ENCODE measurements at regions not wholly inside any gene's neighbourhood (a gene's known extent, or its start where the extent isn't known, plus 50 kb on each side); places are given as distances from the start of the nearest gene placed in this dataset.
"Not testable (repeated sequence)": the region's sequence is repeated elsewhere in the genome, so short reads cannot be mapped to it uniquely, and the experiment has no call there.

DNA sequence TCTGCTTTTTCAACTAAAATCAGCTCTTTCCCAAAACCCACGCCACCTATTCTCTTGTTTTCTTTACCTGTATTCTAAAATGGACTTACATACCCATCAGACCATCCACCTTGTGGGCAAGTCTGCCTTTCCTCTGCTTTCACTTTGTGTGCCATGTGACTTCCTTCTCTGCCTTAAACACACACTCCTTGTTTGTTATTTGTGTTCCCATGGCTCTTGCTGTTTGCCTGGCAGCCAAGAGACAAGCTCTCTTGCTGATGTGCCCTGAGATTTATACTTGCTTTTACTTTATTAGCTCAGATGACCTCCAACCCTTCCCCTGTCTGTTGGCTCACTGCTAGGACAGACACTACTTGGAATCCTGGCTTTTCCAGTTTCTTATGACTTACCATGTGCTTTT is 309.7 kb upstream of the LRRTM4 start:
- in situ Hi-C loops (cut with HindIII; ENCODE audit: low sequenced_read_pairs): no loop called here

- in situ Hi-C loops (cut with HindIII; ENCODE audit: low sequenced_read_pairs): no loop called here
Observed at GRCh38 chr2:77834360-77835002, 312.3 kb upstream of the LRRTM4 start.

- in situ Hi-C loops (cut with HindIII; ENCODE audit: low sequenced_read_pairs): no loop called here
Observed at GRCh38 chr2:77838441-77838840, 316.3 kb upstream of the LRRTM4 start.

- in situ Hi-C loops (cut with HindIII; ENCODE audit: low sequenced_read_pairs): no loop called here
Observed at GRCh38 chr2:77839102-77839501, 316.9 kb upstream of the LRRTM4 start.

- in situ Hi-C loops (cut with HindIII; ENCODE audit: low sequenced_read_pairs): no loop called here
Observed at GRCh38 chr2:77862120-77862519, 339.9 kb upstream of the LRRTM4 start.

- in situ Hi-C loops (cut with HindIII; ENCODE audit: low sequenced_read_pairs): no loop called here
Observed at GRCh38 chr2:77864426-77864825, 342.2 kb upstream of the LRRTM4 start.

DNA sequence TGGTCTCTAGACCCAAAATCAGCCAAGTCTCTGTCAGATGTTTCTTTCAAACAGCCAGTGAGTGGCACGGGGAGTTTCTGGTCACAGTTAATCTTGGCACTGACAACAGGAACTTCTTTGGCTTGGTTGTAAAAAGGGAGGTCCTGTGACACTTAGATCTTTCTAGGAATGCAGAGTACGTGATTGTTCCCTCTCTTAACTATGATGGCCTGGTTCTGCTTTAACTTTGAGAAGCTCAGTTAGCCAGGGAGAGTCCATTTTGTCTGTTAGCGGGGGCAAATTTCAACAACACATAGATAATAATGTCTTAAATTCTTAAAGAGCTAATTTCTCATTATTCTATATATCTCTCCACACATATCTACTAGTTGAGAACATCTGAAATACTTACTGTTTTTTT is 344.5 kb upstream of the LRRTM4 start:
- in situ Hi-C loops (cut with HindIII; ENCODE audit: low sequenced_read_pairs): no loop called here

- in situ Hi-C loops (cut with HindIII; ENCODE audit: low sequenced_read_pairs): no loop called here
Observed at GRCh38 chr2:77867146-77867545, 345.0 kb upstream of the LRRTM4 start.

DNA sequence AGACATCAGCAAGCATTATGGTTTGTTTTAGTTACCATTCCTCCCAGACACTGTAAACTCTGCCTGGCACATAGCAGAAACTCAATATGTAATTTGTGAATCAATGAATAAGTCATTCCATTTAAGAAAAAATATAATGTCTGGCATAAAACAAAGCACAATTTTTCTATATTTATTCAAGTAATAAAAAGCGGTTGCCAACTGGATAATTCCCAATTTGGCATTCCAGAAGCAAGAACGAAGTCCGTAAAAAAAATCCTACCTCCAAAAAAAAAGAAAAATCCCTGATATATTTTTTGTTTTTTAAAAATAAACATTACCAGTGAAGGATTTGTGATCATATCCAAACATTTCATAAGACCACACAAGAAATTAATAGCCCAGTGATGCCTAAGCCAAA is 351.3 kb upstream of the LRRTM4 start:
- in situ Hi-C loops (cut with HindIII; ENCODE audit: low sequenced_read_pairs): no loop called here

DNA sequence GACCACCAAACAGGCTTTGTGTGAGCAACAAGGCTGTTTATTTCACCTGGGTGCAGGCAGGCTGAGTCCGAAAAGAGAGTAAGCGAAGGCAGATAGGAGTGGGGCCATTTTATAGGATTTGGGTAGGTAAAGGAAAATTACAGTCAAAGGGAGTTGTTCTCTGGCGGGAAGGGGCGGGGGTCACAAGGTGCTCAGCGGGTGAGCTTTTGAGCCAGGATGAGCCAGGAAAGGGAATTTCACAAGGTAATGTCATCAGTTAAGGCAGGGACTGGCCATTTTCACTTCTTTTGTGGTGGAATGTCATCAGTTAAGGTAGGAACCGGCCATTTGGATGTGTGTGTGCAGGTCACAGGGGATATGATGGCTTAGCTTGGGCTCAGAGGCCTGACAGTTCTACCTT is 378.0 kb upstream of the LRRTM4 start:
- in situ Hi-C loops (cut with HindIII; ENCODE audit: low sequenced_read_pairs): not testable (repeated sequence)

GRCh38 chr2:77910136-77910535 is 388.0 kb upstream of the LRRTM4 start:
- in situ Hi-C loops (cut with HindIII; ENCODE audit: low sequenced_read_pairs): no loop called here

DNA sequence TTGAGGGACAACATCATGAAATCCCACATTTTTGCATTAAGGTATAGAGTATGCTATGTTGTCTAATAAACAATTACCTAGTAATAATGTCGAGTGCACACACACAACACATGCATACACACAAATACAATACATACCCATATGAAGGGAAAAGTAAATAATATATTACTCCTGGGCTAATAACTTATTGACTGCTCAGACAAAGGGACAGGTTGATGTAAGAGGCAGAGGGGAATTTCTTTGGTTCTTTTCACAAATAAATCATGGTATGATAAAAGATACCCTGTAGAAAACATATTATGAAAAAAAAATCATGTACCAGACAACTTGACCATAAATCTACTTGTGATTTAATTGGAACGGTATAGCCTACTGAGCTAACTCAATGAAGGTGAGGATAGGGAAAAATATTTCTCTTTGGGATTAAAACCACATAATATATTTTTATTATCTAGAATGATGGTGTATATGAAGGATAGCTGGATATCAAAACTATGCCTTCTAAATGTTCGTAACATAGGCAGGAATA is 398.7 kb upstream of the LRRTM4 start:
- in situ Hi-C loops (cut with HindIII; ENCODE audit: low sequenced_read_pairs): no loop called here

DNA sequence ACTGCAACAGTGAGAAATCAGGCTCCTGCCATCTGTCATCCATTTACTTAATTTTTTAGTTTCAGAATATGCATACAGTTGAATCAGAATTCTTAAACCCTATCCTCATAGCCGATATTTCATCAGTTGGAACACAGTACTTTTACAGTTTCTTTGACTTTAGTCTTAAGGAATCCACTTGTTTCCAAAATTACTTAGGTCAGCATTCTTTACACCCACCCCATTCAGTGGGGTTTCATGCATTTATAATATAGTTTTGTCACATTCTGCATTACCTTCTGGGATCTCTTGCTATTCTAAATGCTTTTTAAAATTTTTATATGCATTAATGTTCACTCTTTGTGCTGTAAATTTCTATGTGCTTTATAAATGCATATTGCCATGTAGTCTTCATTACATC is 400.4 kb upstream of the LRRTM4 start:
- in situ Hi-C loops (cut with HindIII; ENCODE audit: low sequenced_read_pairs): no loop called here

- in situ Hi-C loops (cut with HindIII; ENCODE audit: low sequenced_read_pairs): no loop called here
Observed at GRCh38 chr2:77937366-77937765, 415.2 kb upstream of the LRRTM4 start.

GRCh38 chr2:77938462-77938861 is 416.3 kb upstream of the LRRTM4 start:
- in situ Hi-C loops (cut with HindIII; ENCODE audit: low sequenced_read_pairs): no loop called here

- in situ Hi-C loops (cut with HindIII; ENCODE audit: low sequenced_read_pairs): no loop called here
Observed at GRCh38 chr2:77939370-77939769, 417.2 kb upstream of the LRRTM4 start.

DNA sequence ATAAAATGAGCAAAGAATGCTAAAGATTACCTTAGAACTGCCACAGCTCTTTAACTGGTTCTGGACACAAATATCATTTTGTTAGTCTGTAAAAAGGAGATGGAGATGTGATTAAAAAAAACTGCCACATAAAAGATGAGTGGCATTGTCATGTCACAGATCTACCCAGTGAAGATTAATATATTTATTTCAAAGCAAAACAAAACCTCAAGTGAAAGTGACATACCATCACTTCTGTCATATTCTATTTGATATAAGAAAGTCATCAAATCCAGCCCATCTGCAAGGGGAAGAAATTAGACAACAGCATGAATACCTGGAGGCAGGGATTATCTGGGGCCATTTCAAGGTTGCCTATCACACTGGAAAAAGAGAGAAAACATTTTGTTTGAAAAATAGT is 417.6 kb upstream of the LRRTM4 start:
- in situ Hi-C loops (cut with HindIII; ENCODE audit: low sequenced_read_pairs): no loop called here

- in situ Hi-C loops (cut with HindIII; ENCODE audit: low sequenced_read_pairs): no loop called here
Observed at GRCh38 chr2:77954931-77955330, 432.8 kb upstream of the LRRTM4 start.

DNA sequence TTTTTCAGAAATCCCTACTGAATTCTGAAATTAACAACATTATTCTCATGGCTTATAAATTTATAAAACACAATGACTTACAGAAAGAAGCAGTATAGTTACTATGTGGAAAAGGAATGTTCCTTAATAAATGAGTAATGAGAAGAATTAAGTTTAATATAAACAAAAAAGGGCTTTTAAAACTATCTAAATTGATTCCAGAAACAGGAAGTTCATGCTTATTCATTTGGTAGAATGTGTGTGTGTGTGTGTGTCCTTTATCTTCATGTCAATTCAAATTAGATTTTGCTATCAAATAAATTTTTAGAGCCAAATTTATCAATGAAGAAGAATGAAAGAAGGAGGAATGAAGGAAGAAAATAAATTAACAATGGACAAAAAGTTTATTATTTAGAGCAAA is 440.8 kb upstream of the LRRTM4 start:
- in situ Hi-C loops (cut with HindIII; ENCODE audit: low sequenced_read_pairs): no loop called here

GRCh38 chr2:77977471-77978063 is 455.4 kb upstream of the LRRTM4 start:
- in situ Hi-C loops (cut with HindIII; ENCODE audit: low sequenced_read_pairs): no loop called here

DNA sequence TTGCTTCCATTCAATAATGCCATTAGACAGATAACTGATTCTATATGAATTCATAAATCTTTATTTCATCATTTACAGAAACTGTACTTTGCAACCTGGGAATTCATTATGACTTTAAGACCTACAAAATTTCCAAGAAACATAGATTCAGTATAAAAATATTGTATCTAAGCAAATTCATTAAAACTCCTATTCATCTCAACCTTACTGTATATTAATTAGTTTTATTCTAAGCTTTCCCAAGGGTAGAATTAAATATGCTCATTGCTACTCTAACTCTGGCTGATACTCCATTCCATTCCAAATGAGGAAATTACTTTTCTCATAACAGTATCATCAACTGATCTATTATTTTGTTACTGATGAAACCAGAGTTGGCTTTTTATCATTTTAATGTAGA is 473.0 kb upstream of the LRRTM4 start:
- in situ Hi-C loops (cut with HindIII; ENCODE audit: low sequenced_read_pairs): no loop called here

DNA sequence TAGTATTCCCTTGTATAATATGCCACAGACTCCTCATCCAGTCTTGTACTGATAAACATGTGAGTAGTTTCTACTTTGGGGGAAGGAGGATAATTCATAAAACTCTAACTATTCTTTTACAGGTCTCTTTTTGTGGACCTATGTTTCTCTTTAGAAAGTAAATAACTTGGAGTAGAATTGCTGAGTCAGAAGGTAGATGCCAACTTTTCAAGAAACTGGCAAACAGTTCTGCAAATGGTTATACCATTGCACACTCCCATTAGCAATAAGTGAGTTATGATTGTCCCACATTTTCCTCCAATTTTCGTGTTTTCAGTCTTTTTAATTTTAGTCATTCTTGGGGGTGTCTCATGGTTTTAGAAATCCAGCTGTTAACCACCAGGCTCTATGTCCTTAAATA is 477.2 kb upstream of the LRRTM4 start:
- in situ Hi-C loops (cut with HindIII; ENCODE audit: low sequenced_read_pairs): no loop called here

DNA sequence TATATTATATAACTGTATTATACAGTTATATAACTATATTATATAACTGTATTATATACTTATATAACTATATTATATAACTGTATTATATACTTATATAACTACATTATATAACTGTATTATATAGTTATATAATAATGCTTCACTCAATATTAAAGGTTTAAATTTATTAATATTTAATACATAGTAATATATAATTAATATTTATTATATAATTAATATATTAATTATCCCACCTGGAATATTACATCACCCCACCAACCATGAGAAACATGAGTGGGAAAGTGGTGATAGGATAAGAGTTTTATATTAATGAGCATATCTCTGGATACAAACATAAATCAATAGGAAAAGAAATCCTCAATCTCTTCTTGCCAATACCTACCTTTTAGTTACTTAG is 487.1 kb upstream of the LRRTM4 start:
- in situ Hi-C loops (cut with HindIII; ENCODE audit: low sequenced_read_pairs): no loop called here
